HG03280 (cell line): ENCODE measurements at regions not wholly inside any gene's neighbourhood (a gene's known extent, or its start where the extent isn't known, plus 50 kb on each side); places are given as distances from the start of the nearest gene placed in this dataset.

Experiments
- ATAC-seq: cut with Tn5 transposase; IDR thresholded peaks from one replicate; pipeline ENCODE4 v1.9.1; 2021; ENCODE audit warnings: mild to moderate bottlenecking, moderate library complexity; ENCODE audit not compliant: unreplicated experiment

DNA sequence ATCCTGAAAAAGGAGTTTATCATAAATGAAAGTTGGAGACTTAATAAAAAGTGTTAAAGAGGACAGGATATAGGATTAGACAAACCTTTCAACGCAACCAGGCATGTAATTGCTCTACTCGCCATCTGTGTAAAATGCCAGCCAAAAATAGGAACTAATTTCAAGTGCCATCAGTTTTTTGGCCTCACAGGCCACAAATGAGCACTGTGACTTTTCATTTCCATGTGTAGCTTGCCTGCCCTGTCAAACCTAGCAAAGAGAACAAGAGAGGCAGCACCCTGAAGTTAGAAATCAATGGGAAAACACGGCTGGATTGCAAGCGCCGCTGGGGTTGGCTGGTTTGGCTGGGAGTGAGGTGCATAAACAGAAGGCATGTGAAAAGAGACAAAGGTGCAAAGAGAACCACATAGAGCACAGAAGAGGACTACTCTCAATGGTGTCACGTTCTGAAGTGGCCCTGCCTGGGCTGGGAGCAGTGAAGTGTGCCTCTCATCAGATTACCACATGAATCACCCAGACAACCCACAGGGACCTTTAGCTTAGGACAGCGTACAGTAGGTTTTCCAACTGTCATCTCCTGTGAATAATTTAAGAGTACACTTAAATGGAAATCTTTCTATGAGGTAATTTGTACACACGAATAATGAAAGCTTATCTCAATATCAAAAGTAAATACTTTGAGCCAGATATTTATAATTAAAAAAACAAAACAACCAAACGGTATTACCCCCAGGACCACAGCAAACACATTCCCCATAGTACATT, 78.0 kb upstream of the NHSL1 start:
- no peak for ATAC-seq

DNA sequence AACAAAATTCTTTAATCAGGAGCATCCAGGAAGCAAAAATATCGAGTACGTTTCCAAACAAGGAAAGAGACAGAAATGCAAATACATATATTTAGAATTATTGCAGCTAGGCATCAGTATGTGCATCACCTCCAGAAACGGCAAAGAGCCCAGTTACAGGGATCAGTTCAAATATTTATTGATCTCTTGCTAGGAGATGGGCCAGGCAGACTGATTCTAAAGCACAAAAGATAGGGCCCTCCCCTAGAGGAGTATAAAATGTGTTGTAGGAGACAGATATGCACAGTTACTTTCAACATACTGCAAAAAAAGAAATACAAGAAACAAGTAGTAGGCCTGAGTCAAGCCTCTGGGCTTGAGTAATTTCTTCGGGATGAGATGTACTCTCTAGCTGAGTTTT, 80.7 kb upstream of the NHSL1 start:
- no peak for ATAC-seq

DNA sequence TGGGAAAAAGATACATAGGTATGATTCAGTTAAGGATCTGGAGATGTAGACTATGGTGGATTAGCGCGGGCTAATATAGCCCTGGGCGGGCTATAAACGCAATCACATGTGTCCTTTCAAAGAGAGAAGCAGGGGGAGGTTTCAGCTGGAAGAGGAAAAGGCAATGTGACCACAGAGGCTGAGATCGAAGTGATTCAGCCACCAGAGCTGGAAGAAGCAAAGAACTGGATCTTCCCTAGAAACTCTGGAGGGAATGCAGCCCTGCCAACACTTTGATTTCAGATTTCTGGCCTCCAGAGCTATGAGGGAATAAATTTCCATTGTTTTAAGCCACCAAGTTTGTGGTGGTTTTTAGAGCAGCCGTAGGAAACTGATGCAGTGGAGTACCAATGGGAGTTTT, 81.5 kb upstream of the NHSL1 start:
- ATAC-seq: no peak

DNA sequence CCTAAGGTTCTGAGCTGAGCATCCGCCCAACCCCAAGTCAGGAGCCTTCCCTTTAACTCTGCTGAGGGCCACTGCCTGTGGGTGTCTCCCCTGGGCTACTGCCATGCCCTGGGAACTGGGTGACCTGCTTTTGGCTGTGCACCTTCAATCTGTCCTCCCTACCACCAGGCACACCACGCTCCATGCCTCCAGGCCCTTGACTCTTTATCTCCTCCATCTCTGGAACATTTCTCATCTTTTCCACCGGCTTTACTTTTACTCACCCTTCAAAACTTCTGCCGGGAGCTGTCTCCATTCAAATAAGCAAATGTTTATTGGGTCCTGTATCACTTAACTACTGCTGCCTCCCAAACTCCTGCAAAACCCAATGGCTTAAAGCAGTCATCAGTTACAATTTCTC, 83.3 kb upstream of the NHSL1 start:
- no peak for ATAC-seq

DNA sequence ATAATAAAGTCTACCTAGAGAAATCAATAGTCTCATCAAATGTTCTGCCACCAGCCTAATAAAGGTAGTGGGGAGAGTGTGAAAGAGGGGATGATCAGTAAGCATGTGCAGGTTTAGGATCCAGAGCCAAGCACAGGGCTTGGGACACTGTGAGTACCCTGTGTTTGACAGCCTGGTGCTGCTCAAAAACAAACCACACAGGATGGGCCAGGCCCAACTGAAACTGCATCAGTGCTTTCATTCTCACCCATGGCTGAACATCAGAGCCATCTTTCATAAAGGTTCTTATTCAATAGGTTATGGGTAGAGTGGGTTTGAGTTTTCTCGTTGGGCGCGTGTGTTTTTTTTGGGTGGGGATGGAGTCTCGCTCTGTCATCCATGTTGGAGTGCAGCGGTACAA, 87.3 kb upstream of the NHSL1 start:
- no peak for ATAC-seq

DNA sequence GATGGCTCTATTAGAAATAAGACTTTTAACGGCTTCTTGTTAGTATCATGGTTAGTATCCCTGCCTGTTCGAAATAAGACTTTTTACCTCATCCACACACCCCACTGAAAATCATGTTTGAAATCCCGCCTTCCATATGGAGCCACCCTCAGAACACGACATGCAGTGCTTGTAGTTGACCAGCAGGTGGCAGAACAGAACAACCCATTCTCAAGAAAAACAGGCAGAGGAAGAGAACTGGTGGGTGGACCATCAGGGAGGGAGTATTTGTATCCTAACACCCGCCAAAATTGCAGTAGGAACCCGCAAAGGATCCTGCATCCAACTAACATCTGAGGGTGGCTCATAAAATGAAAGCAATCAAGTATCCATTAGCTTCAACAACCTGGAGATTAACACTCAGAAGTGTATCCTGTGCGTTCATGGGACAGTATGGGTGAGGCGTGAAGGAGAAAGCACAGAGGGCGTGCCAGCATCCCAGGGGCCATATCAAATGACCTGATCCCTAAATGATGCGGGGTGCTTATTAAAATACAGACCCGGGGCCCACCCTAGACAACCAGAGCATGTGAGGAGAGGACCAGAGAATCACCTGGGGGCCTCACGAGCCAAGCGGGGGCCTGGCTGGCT, 89.6 kb upstream of the NHSL1 start:
- ATAC-seq: no peak

DNA sequence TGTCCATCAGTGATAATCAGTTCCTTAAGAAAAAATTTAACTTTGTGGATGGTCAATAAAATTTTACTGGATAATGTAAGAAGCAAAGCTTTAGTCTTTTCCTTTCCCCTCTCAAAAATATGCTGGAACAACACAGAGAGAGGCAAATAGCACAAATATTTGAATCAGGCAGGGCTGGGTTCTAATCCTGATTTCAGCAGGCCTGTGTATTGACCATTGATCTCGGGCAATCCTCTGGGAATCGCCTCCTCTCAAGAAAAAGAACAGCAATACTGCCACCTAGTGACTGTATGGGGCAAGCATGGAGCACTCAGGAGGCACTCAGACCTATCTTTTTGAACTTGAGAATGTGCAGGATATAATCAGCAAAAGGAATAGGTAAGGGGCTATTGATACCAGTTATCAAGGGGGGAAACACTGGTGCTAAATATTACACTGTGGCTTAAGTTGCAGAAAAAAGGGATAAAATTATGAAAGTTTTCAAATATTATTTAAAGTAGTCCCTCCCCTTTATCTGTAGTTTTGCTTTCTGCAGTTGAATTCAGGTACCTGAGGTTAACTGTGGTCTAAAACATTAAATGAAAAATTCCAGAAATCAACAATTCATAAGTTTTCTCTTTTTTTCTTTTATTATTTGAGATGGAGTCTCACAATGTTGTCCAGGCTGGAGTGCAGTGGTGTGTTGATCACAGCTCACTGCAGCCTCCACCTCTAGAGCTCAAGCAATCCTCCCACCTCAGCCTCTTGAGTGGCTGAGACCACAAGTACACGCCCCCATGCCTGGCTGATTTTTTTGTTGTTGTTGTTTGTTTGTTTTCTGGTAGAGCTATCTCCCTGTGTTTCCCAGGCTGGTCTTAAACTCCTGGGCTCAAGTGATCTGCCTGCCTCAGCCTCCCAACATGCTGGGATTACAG, 91.8 kb upstream of the NHSL1 start:
- ATAC-seq: peak; percentile 31

DNA sequence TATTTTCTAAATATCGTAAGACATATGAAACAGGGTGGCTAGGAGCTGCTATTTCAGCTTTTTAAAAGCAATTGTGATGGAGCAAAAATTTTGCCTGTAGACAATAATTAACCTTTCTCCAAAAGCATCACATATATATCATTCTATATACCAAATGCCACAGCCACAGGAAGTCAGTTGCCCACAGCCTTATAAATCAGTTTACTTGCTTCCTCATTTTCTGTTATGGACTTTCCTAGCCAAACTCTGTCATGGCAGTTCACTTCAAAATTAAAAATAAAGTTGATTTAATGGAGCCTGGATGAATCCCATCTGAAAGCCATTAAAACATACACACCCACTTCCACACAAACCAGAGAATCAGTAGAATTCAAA, 93.4 kb upstream of the NHSL1 start:
- ATAC-seq: peak; percentile 40

DNA sequence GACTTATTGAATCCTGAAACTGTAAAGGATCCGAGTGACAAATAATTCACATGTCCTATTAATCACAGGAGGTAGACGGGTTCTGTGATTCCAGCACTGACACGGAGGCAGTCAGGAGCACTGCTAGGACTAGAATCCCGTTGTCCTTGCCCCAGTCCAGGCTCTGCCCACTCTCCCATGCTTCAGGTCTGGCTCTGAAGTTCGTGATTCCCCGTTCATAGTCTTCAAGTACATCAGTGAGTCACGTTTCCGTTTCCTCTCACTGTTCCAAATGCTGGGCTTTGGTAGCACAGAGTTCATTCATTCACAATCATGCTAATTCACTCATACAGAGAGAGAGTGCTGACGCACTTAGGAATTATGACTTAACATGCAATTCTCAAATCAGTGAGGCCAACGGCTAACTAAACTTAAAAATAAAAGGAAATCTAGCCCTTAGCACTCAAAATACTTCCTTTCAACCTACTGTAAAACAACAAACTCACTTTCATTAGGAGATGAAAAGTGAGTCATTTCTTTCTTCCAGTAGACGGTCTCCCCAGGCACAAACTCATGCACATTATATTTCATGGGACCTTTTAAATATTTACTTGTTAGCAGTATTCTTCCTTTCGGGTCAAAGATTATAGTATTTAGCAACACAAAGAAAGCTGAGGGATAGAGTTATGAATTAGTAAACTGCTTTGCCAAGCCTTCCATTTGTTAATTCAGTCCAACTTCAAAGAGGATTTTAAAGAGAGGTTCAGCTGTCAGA, 94.0 kb upstream of the NHSL1 start:
- peak; percentile 55 for ATAC-seq

DNA sequence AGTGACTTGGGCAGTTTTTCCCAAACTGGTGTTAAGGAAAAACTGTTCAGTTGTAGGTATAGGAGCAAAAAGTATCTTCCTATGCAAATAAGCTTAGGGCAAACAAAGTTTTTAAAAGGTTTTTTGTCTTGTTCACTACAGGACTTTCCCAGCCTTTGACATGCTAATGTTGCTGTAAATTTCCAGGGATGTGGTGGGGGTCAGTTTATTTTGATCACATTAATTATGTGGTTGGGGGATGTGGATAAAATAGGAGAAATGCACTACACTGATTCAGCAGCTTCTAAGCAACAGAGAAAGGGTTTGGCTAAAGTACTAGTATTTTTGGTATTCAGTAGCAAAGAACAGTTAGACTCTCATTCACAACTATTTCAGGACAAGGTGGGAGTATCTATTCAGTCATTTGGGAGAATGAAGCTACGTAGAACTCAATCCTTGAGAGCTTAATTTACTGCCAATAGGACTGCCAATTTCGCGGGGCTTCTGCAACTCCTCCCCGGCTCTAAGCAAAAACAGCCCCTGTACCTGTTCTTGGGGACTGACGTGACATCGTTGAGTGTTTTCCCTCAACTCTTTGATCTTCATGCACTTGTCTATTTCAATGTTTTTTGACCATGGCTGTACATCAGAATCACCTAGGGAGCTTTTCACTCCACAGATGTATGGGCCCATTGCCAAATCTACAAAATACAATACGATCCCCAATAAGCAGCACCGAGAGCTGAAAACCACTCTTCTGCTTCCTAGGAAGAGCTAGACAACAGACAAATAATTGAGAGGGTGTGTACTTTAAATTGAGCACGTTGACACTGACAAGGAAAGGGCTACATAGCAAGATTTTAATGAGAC, 94.8 kb upstream of the NHSL1 start:
- ATAC-seq: no peak

DNA sequence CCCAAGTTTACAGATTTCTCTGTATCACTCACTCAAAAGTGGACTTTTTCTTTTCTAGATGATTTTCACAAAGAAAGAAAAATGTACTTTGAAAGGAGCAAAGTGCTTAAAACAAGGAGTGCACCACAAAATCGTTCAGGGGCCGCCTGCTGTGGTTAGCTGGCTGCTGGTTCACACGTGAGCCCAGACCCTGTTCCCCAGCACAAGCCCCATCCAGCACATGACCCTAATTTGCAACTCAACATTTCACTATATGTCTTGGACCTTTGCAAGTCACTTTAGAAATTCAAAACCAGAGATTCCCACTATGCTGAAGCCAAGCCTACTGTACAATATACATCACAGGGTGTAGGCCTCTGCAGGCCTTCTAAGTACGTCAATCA, 95.5 kb upstream of the NHSL1 start:
- ATAC-seq: no peak

DNA sequence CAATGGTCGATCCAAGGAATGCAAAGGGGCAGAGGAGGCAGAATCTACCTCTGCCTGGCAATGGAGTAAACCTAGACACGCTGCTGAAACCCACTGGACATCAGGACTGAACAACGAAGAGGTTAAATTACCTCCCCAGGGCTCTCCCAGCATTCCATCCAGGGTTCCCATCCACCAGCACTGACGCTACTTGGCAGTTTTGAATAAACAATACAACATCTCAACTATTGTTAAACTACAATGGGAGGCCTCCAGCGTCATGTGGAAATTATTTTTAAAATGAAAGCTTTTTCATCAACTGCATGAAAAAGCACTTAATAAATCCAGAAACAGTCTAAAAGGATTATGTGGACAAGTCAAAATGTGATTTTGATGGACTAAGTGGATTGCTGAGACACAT, 96.8 kb upstream of the NHSL1 start:
- no peak for ATAC-seq

DNA sequence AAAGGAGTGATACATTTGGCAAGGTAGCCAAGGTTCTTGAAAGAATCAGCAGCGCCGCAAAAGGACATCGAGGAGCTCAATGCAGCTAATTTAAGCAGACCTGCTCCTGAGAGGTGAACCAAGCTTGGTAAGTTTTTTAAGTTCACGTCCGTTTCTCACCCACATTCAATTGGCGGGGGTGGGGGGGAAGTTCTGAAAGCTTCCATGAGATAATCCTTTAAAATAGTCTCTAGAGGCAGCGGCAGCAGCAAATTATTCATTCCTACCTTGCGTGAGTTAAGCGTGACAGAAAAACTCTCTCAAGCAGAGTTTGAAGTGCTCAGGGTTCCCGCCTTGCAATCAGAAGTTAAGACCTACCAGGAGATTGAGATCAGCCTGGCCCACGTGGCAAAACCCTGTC, 97.3 kb upstream of the NHSL1 start:
- ATAC-seq: no peak

DNA sequence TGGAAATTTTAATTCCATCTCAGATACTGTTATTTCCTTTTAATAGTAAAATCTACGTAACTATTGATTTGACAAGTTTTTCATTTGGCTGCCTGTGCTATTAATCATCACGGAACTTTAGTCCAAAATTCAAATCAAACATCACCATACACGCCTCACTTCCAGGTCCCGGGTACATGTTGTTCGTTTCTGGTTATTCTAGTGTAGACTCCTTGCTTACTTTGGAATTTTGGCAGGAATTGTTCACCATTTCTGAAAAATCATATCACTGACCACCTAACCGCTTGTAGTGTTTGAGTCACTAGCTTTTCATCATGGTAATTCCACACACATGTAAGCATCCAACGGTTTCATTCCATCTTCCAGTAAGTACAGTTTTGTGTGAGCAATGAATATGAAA, 98.0 kb upstream of the NHSL1 start:
- no peak for ATAC-seq

DNA sequence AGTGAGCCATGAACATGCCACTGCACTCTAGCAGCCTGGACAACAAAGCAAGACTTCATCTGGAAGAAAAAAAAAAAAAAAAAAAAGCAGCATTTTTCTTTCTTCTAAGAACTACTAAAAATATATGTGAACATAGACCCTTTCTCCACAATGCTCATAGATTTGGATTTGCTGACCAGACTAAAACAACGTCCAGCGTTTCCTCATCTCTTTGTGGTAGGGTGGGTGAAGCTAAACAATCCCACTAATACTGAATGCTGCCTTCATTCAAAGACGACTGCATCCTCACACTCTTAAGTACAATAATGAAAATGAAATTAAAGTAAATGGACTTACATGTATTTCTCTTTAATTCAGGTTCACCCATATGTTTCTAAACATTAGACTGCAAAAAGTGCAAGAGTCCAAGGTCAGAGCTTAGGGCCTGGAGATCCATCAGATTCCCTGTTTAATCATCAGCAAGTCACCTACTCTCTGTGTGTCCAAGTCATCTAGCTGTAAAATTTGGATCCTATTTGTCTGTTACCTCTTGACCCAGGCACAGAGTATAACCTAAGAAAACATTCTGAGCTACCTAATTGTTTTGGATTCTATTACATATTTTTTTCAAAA, 99.4 kb upstream of the NHSL1 start:
- no peak for ATAC-seq

DNA sequence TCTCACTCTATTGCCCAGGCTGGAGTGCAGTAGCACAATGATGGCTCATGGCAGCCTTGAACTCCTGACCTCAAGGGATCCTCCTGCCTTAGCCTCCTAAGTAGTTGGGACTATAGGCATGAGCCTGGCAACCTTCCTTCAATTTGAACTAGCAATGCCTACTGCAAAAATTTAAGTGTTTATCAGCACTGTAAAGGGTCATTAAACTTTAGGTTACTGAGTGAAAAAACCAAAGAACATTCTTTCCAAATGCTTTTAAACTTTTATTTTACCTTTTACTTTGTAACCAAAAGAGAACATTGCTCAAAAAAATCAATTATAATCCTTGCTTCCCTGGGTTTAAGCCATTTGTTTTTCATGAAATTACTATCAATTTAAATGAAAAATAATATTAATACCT, 101.0 kb upstream of the NHSL1 start:
- ATAC-seq: no peak

DNA sequence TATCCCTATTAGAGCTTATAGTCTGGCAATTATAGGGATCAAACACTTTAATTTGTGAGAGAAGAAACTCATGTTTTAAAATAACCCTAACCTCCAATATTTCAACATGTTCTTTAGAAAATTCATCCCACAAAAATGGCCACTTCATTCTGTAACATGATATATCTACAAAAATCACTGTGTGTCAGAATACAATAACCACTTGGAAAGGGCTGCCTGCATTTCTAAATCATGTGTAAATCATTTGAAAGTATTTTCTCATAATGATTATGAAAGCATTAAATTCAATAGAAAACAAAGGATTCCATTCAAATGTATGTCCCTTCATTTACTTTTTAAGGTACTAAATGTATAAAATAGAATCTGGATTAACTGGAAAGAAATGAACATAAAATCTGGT, 101.4 kb upstream of the NHSL1 start:
- no peak for ATAC-seq

DNA sequence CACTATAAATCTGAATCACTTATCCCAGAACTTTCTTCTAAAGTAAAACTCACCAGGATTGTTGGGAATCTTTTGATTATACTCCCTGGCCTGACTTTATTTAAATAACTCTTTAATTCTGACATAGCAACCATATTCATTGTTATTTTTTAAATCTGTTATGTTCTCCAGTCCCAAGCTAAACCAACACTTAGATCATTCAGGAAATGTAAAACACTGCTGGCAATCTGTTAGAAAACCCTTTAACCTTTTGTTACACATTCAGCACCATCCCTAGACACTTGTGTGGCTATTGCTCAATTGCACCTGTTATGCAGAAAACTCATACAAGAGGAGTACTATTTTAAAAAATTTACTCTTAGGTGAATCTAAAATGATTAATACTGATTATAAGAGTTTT, 101.8 kb upstream of the NHSL1 start:
- ATAC-seq: no peak

DNA sequence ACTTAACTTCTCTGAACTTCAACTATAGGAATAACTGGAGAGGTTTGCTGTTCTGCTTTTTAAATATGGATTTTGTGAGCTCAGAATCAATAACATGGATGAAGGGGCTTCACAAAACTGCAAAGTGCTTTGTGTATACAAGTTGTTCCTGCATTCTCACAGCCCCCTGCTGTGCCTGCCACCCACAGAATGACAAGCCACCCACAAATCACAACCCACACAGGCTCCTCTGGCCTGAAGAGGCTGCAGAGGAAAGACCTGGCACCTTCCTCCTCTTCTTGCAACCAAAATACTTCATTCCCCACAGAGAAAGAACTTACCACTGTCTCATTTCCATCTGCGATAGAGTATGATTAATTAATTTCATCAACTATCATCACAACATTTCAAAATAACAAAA, 106.7 kb upstream of the NHSL1 start:
- ATAC-seq: no peak
